H1 (cell line): ENCODE measurements at regions not wholly inside any gene's neighbourhood (a gene's known extent, or its start where the extent isn't known, plus 50 kb on each side); places are given as distances from the start of the nearest gene placed in this dataset.

ENCODE experiments used
- ASH2L ChIP-seq: fragments of 200-600, 300-600 bp; sonication (generic); IDR thresholded peaks from one replicate; pipeline ENCODE4 v1.7.1; 2017; ENCODE audit warnings: low read length
- BACH1 ChIP-seq: IDR thresholded peaks from 2 replicates; pipeline ENCODE4 v1.6.1; 2012; ENCODE audit warnings: low read length, improper control_type of control experiment
- FOSL1 ChIP-seq: IDR thresholded peaks from 2 replicates; pipeline ENCODE4 v1.6.1; 2011; ENCODE audit warnings: mild to moderate bottlenecking, low read depth, low read length, moderate library complexity; ENCODE audit not compliant: insufficient read depth
- JUND ChIP-seq: IDR thresholded peaks from 2 replicates; pipeline ENCODE4 v1.6.1; 2011; ENCODE audit warnings: mild to moderate bottlenecking, improper control_type of control experiment, low read length
- NRF1 ChIP-seq: IDR thresholded peaks from 2 replicates; pipeline ENCODE4 v1.6.1; 2011; ENCODE audit warnings: mild to moderate bottlenecking, low read depth, low read length, improper control_type of control experiment
- PHF8 ChIP-seq: fragments of 200-600 bp; sonication (generic); conservative IDR thresholded peaks from 2 replicates; pipeline ENCODE4 v1.7.1; 2012; ENCODE audit warnings: low read depth, mild to moderate bottlenecking, inconsistent platforms, low read length, moderate library complexity
- POLR2A ChIP-seq, 2 experiments: IDR thresholded peaks; 1 replicate in 1 of 2; 2 replicates in 1 of 2; pipeline ENCODE4 v1.6.1; 2011; ENCODE audit warnings: low read depth in 2 of 2, low read length in 2 of 2, mild to moderate bottlenecking in 2 of 2; ENCODE audit errors: control extremely low read depth in 1 of 2
- POU5F1 ChIP-seq: IDR thresholded peaks from 2 replicates; pipeline ENCODE4 v1.6.1; 2011; ENCODE audit warnings: low read depth, mild to moderate bottlenecking, low read length, moderate library complexity
- RFX5 ChIP-seq: IDR thresholded peaks from 2 replicates; pipeline ENCODE4 v1.6.1; 2011; ENCODE audit warnings: low read depth, low read length, improper control_type of control experiment, borderline replicate concordance
- SAP30 ChIP-seq: fragments of 300-600 bp; sonication (generic); IDR thresholded peaks from 2 replicates; pipeline ENCODE4 v1.7.1; 2012; ENCODE audit warnings: low read length, moderate library complexity, mild to moderate bottlenecking, inconsistent platforms; ENCODE audit not compliant: insufficient read depth, insufficient replicate concordance
- SP1 ChIP-seq: IDR thresholded peaks from 2 replicates; pipeline ENCODE4 v1.6.1; 2011; ENCODE audit warnings: low read depth, low read length
- ZNF274 ChIP-seq: IDR thresholded peaks from 2 replicates; pipeline ENCODE4 v1.7.0; 2012; ENCODE audit warnings: low read length, borderline replicate concordance; ENCODE audit errors: extremely low read depth
- TF ChIP-seq, protein P1 (sequence below): IDR thresholded peaks from 2 replicates; pipeline ENCODE4 v1.6.1; 2012; ENCODE audit warnings: inconsistent platforms
- TF ChIP-seq, protein P2 (sequence below): IDR thresholded peaks from 2 replicates; pipeline ENCODE4 v1.6.1; 2012; ENCODE audit warnings: inconsistent platforms

DNA sequence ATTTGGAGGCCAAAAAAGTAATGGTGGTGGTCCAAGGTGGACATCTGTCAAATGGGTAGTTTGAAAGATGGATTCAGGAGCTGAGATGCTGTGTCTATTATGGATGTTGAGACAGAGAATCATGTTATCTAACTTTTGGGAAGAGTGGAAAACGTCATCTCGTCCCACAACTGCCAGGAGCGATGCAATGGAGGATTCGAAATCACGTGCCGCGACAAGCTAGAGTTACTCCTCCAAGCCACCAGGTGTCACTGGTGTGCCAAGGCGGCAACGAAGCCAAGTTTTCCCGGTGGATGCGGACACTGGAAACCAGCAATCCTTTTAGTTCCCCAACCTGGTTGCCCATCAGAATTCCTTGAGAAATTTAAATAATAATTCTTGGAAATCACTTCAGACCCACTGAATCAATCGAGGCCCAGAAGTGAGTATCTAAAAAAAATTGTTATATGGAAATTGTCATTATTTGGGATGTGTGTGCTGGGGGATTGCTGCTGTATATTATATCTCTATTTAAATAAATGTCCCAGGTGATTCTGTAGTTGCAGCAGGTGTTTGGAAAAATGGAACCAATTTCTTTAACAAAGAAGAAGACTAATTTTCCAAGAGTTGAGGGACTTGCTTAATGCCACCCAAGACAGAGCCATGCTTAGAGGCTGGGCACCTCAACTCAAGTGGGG, 206.1 kb downstream of the HAPSTR1 start (continued):
- TF ChIP-seq POU5F1 (no peak), SAP30 (no peak), ASH2L (no peak), FOSL1 (no peak), ZNF274 (no peak), JUND (no peak), SP1 (no peak), PHF8 (no peak), NRF1 (no peak), POLR2A (IDR thresholded peaks at IDR 0.05; ENCODE audit: control extremely low read depth in 1 of 2, low read depth in 2 of 2, low read length in 2 of 2) (no peak), RFX5 (no peak), BACH1 (no peak)
- TF ChIP-seq, protein P1, sequence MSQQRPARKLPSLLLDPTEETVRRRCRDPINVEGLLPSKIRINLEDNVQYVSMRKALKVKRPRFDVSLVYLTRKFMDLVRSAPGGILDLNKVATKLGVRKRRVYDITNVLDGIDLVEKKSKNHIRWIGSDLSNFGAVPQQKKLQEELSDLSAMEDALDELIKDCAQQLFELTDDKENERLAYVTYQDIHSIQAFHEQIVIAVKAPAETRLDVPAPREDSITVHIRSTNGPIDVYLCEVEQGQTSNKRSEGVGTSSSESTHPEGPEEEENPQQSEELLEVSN: peak; percentile 73
- TF ChIP-seq, protein P2, sequence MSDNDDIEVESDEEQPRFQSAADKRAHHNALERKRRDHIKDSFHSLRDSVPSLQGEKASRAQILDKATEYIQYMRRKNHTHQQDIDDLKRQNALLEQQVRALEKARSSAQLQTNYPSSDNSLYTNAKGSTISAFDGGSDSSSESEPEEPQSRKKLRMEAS: peak; percentile 93
